Activated naive CD8-positive, alpha-beta T cell treated with anti-CD3 and anti-CD28 coated beads for 36 hours (primary cell): ENCODE measurements at regions not wholly inside any gene's neighbourhood (a gene's known extent, or its start where the extent isn't known, plus 50 kb on each side); places are given as distances from the start of the nearest gene placed in this dataset.

ENCODE experiments used
- DNase-seq: peaks from one replicate; pipeline ENCODE4 v3.0.0; 2021
- H3K27ac Mint-ChIP-seq: one replicate; pipeline ENCODE4 v1.8.0; 2022; ENCODE audit warnings: mild to moderate bottlenecking, moderate library complexity, mixed read lengths
- H3K27me3 Mint-ChIP-seq: one replicate; pipeline ENCODE4 v1.8.0; 2022; ENCODE audit warnings: mild to moderate bottlenecking, mixed read lengths
- H3K36me3 Mint-ChIP-seq: one replicate; pipeline ENCODE4 v1.8.0; 2021; ENCODE audit warnings: mild to moderate bottlenecking, mixed read lengths
- H3K4me1 Mint-ChIP-seq: one replicate; pipeline ENCODE4 v1.8.0; 2021; ENCODE audit warnings: mixed read lengths
- H3K4me3 Mint-ChIP-seq: one replicate; pipeline ENCODE4 v1.8.0; 2022; ENCODE audit warnings: mild to moderate bottlenecking, moderate library complexity, mixed read lengths
- H3K9me3 Mint-ChIP-seq: one replicate; pipeline ENCODE4 v1.8.0; 2022; ENCODE audit warnings: mixed read lengths

GRCh38 chr5:118778941-118779340, 209.4 kb downstream of the DTWD2 start:
- H3K4me3 Mint-ChIP-seq: no peak overlapping the region
- H3K27me3 Mint-ChIP-seq: no peaks in the 10 kb centered on the region
- H3K9me3 Mint-ChIP-seq: no peaks in the 10 kb centered on the region
- H3K27ac Mint-ChIP-seq: no peak overlapping the region
- H3K4me1 Mint-ChIP-seq: no peaks in the 10 kb centered on the region
- no peaks in the 10 kb centered on the region for H3K36me3 Mint-ChIP-seq
- no peak for DNase-seq

DNA sequence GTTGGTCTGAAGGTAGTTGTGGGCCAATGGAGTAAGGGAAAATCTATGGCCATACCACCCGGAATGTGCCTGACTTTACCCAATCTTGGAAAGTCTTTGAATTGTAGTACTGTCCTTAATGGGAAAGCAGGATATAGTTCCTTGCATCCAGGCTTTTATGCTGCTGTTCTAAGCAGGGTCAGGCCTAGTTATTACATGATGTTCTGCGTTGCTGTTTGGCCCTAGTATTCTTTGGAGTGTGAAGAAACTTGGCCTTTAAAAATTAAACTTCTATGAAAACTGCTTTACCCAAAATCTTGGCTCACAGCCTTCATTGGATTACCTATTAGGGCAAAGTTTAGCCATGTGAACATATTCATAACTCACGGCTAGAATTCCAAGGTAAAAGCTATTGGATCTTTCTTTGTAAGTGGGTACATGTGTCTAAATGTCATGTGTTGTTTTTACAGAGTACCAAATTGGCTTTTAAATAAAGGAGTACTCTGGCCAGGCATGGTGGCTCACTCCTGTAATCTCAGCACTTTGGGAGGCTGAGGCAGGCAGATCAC, 211.1 kb downstream of the DTWD2 start:
- H3K4me1 Mint-ChIP-seq: no peaks in the 10 kb centered on the region
- H3K4me3 Mint-ChIP-seq: no peak overlapping the region

DNA sequence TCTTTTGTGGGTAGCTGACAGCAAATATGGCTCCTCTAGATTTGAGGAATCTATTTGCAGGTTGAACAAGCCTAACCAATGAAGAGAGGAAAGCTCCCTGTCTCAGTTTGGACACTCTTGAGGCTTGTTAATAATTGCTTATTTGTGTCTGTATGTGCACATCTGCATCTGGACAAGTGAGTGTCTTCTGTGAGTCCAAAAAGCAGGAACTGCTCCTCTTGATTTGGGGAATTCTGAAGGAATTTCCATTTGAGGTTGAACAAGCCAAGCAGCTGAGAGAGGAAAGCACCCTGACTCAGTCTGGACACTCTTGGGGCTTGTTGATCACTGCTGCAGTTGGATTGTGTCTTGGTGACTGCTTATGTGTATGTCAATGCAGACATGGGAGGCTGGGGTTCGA, 211.6 kb downstream of the DTWD2 start:
- Mint-ChIP-seq H3K4me3 (no peak overlapping the region), H3K27ac (no peak overlapping the region)

More for the DNA sequence above, 211.1 kb downstream of the DTWD2 start:
- no peak for DNase-seq
- H3K27ac Mint-ChIP-seq: no peak overlapping the region
- no peaks in the 10 kb centered on the region for H3K27me3 Mint-ChIP-seq
- H3K36me3 Mint-ChIP-seq: no peaks in the 10 kb centered on the region
- no peaks in the 10 kb centered on the region for H3K9me3 Mint-ChIP-seq

DNA sequence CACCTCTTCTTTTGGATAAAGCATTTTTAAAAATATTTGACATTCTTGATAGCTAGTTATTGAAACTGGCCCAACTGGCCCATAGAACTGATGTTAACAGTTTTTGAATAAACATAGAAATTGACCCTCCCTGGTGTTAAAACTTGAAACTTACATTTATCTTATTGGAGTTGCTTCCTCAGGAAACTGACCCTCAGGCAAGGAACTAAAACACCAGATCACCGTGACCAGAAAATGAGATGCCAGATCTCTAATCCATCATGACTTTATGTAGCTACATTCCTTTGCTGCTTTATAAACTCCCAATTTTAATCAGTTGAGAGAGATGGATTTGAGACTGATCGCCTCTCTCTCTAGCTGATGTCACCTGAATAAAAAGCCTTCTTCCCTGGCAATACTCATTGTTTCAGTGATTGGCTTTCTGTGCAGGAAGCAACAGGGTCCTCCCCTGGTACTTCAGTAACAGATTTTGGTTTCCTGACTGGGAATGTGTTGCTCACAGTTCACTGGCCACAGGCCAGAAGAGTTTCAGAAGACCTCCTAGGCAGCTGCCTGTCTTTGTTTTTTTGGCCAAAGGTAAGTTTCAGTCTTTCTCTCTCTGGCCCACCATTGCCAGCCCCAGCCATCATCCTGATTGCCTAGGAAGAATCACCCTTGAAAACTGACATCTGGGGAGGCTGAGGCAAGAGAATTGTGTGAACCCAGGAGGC, 212.4 kb downstream of the DTWD2 start:
- no peak for DNase-seq
- H3K36me3 Mint-ChIP-seq: no peaks in the 10 kb centered on the region
- no peaks in the 10 kb centered on the region for H3K27me3 Mint-ChIP-seq
- H3K27ac Mint-ChIP-seq: no peak overlapping the region
- no peak overlapping the region for H3K4me3 Mint-ChIP-seq
- no peaks in the 10 kb centered on the region for H3K4me1 Mint-ChIP-seq
- H3K9me3 Mint-ChIP-seq: no peaks in the 10 kb centered on the region

More for the DNA sequence above, 211.6 kb downstream of the DTWD2 start:
- no peaks in the 10 kb centered on the region for H3K36me3 Mint-ChIP-seq
- no peaks in the 10 kb centered on the region for H3K9me3 Mint-ChIP-seq
- H3K27me3 Mint-ChIP-seq: no peaks in the 10 kb centered on the region
- no peaks in the 10 kb centered on the region for H3K4me1 Mint-ChIP-seq
- DNase-seq: no peak

GRCh38 chr5:118768607-118769175, 219.7 kb downstream of the DTWD2 start:
- Mint-ChIP-seq H3K36me3 (no peaks in the 10 kb centered on the region), H3K4me3 (no peak overlapping the region)

DNA sequence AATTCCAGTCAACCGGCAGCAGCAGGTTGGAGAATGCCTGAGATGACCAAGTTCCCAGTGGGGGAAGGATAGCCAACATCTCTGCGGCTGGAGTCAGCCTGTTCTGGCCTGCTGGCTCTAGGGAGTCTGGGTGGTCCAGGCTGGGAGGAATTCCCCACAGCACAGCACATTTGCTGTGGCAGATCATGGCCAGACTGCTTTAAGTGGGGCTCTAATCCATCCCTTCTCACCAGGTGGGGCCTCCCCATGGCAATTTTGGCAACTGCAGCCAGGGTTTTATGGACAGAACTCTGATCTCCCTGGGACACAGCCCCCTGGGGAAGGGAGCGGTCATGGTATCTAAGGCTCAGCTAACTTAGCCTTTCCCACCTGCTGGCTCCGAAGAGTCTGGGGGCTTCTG, 226.1 kb downstream of the DTWD2 start:
- no peaks in the 10 kb centered on the region for H3K36me3 Mint-ChIP-seq
- peaks cover 5% of the 10 kb centered on the region for H3K9me3 Mint-ChIP-seq
- DNase-seq: no peak
- H3K4me1 Mint-ChIP-seq: no peaks in the 10 kb centered on the region
- no peaks in the 10 kb centered on the region for H3K27me3 Mint-ChIP-seq
- H3K27ac Mint-ChIP-seq: no peak overlapping the region
- no peak overlapping the region for H3K4me3 Mint-ChIP-seq

More at GRCh38 chr5:118768607-118769175, 219.7 kb downstream of the DTWD2 start:
- peaks cover 5% of the 10 kb centered on the region for H3K9me3 Mint-ChIP-seq
- no peaks in the 10 kb centered on the region for H3K4me1 Mint-ChIP-seq
- no peak overlapping the region for H3K27ac Mint-ChIP-seq
- H3K27me3 Mint-ChIP-seq: peaks cover 3% of the 10 kb centered on the region
- no peak for DNase-seq

GRCh38 chr5:118761814-118762213, 226.5 kb downstream of the DTWD2 start:
- H3K9me3 Mint-ChIP-seq: peaks cover 5% of the 10 kb centered on the region

GRCh38 chr5:118752969-118753368, 235.4 kb downstream of the DTWD2 start:
- no peak for DNase-seq
- no peak overlapping the region for H3K4me3 Mint-ChIP-seq
- H3K27me3 Mint-ChIP-seq: no peaks in the 10 kb centered on the region
- no peak overlapping the region for H3K27ac Mint-ChIP-seq
- H3K36me3 Mint-ChIP-seq: no peaks in the 10 kb centered on the region
- H3K9me3 Mint-ChIP-seq: no peaks in the 10 kb centered on the region
- no peaks in the 10 kb centered on the region for H3K4me1 Mint-ChIP-seq

More at GRCh38 chr5:118761814-118762213, 226.5 kb downstream of the DTWD2 start:
- Mint-ChIP-seq H3K36me3 (no peaks in the 10 kb centered on the region), H3K27me3 (no peaks in the 10 kb centered on the region), H3K27ac (no peak overlapping the region), H3K4me1 (no peaks in the 10 kb centered on the region), H3K4me3 (no peak overlapping the region)
- DNase-seq: no peak

GRCh38 chr5:118736396-118736795, 252.0 kb downstream of the DTWD2 start:
- no peaks in the 10 kb centered on the region for H3K4me1 Mint-ChIP-seq

GRCh38 chr5:118733394-118733793, 255.0 kb downstream of the DTWD2 start:
- peaks cover 8% of the 10 kb centered on the region for H3K9me3 Mint-ChIP-seq

More at GRCh38 chr5:118736396-118736795, 252.0 kb downstream of the DTWD2 start:
- no peak for DNase-seq
- H3K36me3 Mint-ChIP-seq: no peaks in the 10 kb centered on the region
- H3K4me3 Mint-ChIP-seq: no peak overlapping the region
- H3K27me3 Mint-ChIP-seq: no peaks in the 10 kb centered on the region
- no peak overlapping the region for H3K27ac Mint-ChIP-seq
- peaks cover 8% of the 10 kb centered on the region for H3K9me3 Mint-ChIP-seq

GRCh38 chr5:118728191-118728590, 260.2 kb downstream of the DTWD2 start:
- Mint-ChIP-seq H3K27ac (no peak overlapping the region), H3K9me3 (no peaks in the 10 kb centered on the region), H3K36me3 (no peaks in the 10 kb centered on the region), H3K27me3 (no peaks in the 10 kb centered on the region), H3K4me1 (no peaks in the 10 kb centered on the region), H3K4me3 (no peak overlapping the region)
- no peak for DNase-seq

More at GRCh38 chr5:118733394-118733793, 255.0 kb downstream of the DTWD2 start:
- Mint-ChIP-seq H3K27me3 (no peaks in the 10 kb centered on the region), H3K27ac (no peak overlapping the region), H3K4me1 (no peaks in the 10 kb centered on the region), H3K4me3 (no peak overlapping the region), H3K36me3 (no peaks in the 10 kb centered on the region)
- no peak for DNase-seq

GRCh38 chr5:118726891-118727290, 261.5 kb downstream of the DTWD2 start:
- Mint-ChIP-seq H3K36me3 (no peaks in the 10 kb centered on the region), H3K27me3 (no peaks in the 10 kb centered on the region), H3K9me3 (no peaks in the 10 kb centered on the region), H3K27ac (no peak overlapping the region), H3K4me3 (no peak overlapping the region), H3K4me1 (no peaks in the 10 kb centered on the region)
- DNase-seq: no peak

GRCh38 chr5:118723021-118723338, 265.4 kb downstream of the DTWD2 start:
- DNase-seq: no peak
- no peak overlapping the region for H3K4me3 Mint-ChIP-seq
- H3K4me1 Mint-ChIP-seq: no peaks in the 10 kb centered on the region
- H3K36me3 Mint-ChIP-seq: no peaks in the 10 kb centered on the region
- no peak overlapping the region for H3K27ac Mint-ChIP-seq
- no peaks in the 10 kb centered on the region for H3K27me3 Mint-ChIP-seq
- peaks cover 6% of the 10 kb centered on the region for H3K9me3 Mint-ChIP-seq

- H3K9me3 Mint-ChIP-seq: peaks cover 8% of the 10 kb centered on the region
- no peak for DNase-seq
- no peak overlapping the region for H3K4me3 Mint-ChIP-seq
- no peak overlapping the region for H3K27ac Mint-ChIP-seq
- no peaks in the 10 kb centered on the region for H3K27me3 Mint-ChIP-seq
- H3K36me3 Mint-ChIP-seq: no peaks in the 10 kb centered on the region
- no peaks in the 10 kb centered on the region for H3K4me1 Mint-ChIP-seq
Measured at GRCh38 chr5:118722122-118723020, 266.0 kb downstream of the DTWD2 start.

DNA sequence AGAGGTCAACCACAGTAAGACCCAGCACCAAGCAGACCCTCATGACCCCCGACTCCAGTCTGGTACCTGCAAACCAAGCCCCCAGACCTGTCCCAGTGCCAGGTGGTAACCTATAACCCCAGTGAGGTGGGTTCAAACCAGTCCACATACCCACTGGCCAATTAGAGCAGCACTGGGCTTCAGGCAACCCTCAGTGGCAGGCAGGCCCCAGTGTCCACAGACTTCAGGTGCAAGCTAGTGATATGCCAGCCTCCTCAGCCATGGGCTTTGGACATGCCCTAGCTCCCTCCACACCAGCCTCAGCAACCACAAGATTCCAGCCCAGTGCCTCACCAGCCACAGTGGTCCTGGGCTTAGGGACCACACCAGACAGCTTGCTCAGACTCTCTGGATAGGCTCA, 276.6 kb downstream of the DTWD2 start:
- DNase-seq: no peak
- Mint-ChIP-seq H3K27me3 (no peaks in the 10 kb centered on the region), H3K4me1 (no peaks in the 10 kb centered on the region), H3K9me3 (peaks cover 21% of the 10 kb centered on the region), H3K4me3 (no peak overlapping the region), H3K27ac (no peak overlapping the region), H3K36me3 (no peaks in the 10 kb centered on the region)
